CD14-positive monocyte (primary cell): ENCODE measurements at regions not wholly inside any gene's neighbourhood (a gene's known extent, or its start where the extent isn't known, plus 50 kb on each side); places are given as distances from the start of the nearest gene placed in this dataset.

Experiments
- DNase-seq, 3 donors: peaks; one replicate each; pipeline ENCODE4 v3.0.0-alpha.2; 2011 to 2022
- H2AFZ ChIP-seq: 2 replicates; pipeline ENCODE4 v1.6.0; 2012; ENCODE audit warnings: mild to moderate bottlenecking, low read depth, low read length, inconsistent platforms; ENCODE audit not compliant: insufficient read depth, poor library complexity, severe bottlenecking
- H3K27ac ChIP-seq, 2 donors: 1 replicate in 1 of 2; 2 replicates in 1 of 2; pipeline ENCODE4 v1.5.1; 2012 to 2013; ENCODE audit warnings: low read length in 2 of 2, control low read depth in 1 of 2, inconsistent platforms in 1 of 2, low read depth in 1 of 2, mild to moderate bottlenecking in 1 of 2
- H3K27me3 ChIP-seq, 2 donors: one replicate each; pipeline versions ENCODE4 v1.6.0 to v1.6.1; 2011 to 2013; ENCODE audit warnings: low read length in 2 of 2; ENCODE audit not compliant: control insufficient read depth in 2 of 2, insufficient read depth in 2 of 2
- H3K36me3 ChIP-seq, 2 donors: replicated peaks in 1 of 2; 1 replicate in 1 of 2; 2 replicates in 1 of 2; pipeline versions ENCODE4 v1.5.1 to v1.6.1; 2012 to 2013; ENCODE audit warnings: low read length in 2 of 2, control low read depth in 1 of 2, inconsistent platforms in 1 of 2, mild to moderate bottlenecking in 1 of 2; ENCODE audit not compliant: insufficient read depth in 2 of 2, control insufficient read depth in 1 of 2
- H3K4me1 ChIP-seq, 2 donors: 1 replicate in 1 of 2; 2 replicates in 1 of 2; pipeline versions ENCODE4 v1.5.1 to v1.6.1; 2012 to 2013; ENCODE audit warnings: low read length in 2 of 2, control low read depth in 1 of 2, inconsistent platforms in 1 of 2, mild to moderate bottlenecking in 1 of 2, moderate library complexity in 1 of 2; ENCODE audit not compliant: insufficient read depth in 2 of 2, control insufficient read depth in 1 of 2
- H3K4me2 ChIP-seq: replicated peaks from 2 replicates; pipeline ENCODE3; 2012; ENCODE audit warnings: low read length, moderate library complexity, mild to moderate bottlenecking; ENCODE audit not compliant: poor library complexity, severe bottlenecking; ENCODE audit errors: extremely low read depth
- H3K4me3 ChIP-seq, 3 experiments: fragments of 200-600 bp in 1 of 3; sonication (generic) in 1 of 3; replicated peaks in 1 of 3; 1 replicate in 2 of 3; 2 replicates in 1 of 3; pipeline ENCODE4 v1.5.1; 2011 to 2013; ENCODE audit warnings: low read length in 3 of 3, mild to moderate bottlenecking in 3 of 3, control low read depth in 2 of 3, low read depth in 2 of 3, inconsistent platforms in 1 of 3, moderate library complexity in 1 of 3
- H3K79me2 ChIP-seq: 2 replicates; pipeline ENCODE4 v1.6.0; 2012; ENCODE audit warnings: mild to moderate bottlenecking, control low read depth, inconsistent platforms, low read length, moderate library complexity; ENCODE audit not compliant: insufficient read depth
- H3K9ac ChIP-seq: 2 replicates; pipeline ENCODE4 v1.6.0; 2017; ENCODE audit warnings: low read length, mild to moderate bottlenecking; ENCODE audit not compliant: insufficient read depth, poor library complexity, severe bottlenecking
- H3K9me3 ChIP-seq, 2 donors: replicated peaks in 1 of 2; 1 replicate in 1 of 2; 2 replicates in 1 of 2; pipeline versions ENCODE4 v1.5.1 to v1.6.1; 2012 to 2013; ENCODE audit warnings: low read length in 2 of 2, control low read depth in 1 of 2; ENCODE audit not compliant: control insufficient read depth in 1 of 2, insufficient read depth in 1 of 2
- H4K20me1 ChIP-seq: 2 replicates; pipeline ENCODE4 v1.6.0; 2012; ENCODE audit warnings: mild to moderate bottlenecking, low read length, control low read depth, moderate library complexity; ENCODE audit not compliant: insufficient read depth
- H3K27ac Mint-ChIP-seq, 7 donors: one replicate each; pipeline ENCODE4 v1.8.0; 2020; ENCODE audit warnings: mild to moderate bottlenecking in 7 of 7, mixed read lengths in 7 of 7, moderate library complexity in 6 of 7, inconsistent platforms in 2 of 7
- H3K27me3 Mint-ChIP-seq, 3 donors: one replicate each; pipeline ENCODE4 v1.8.0; 2021 to 2022; ENCODE audit warnings: low read depth in 3 of 3, mild to moderate bottlenecking in 3 of 3, mixed read lengths in 3 of 3, moderate library complexity in 3 of 3, inconsistent platforms in 1 of 3
- H3K36me3 Mint-ChIP-seq, 2 donors: one replicate each; pipeline ENCODE4 v1.8.0; 2020; ENCODE audit warnings: mixed read lengths in 2 of 2, inconsistent platforms in 1 of 2, mild to moderate bottlenecking in 1 of 2
- H3K4me1 Mint-ChIP-seq: one replicate; pipeline ENCODE4 v1.8.0; 2020; ENCODE audit warnings: mild to moderate bottlenecking, mixed read lengths
- H3K4me3 Mint-ChIP-seq, 2 donors: one replicate each; pipeline ENCODE4 v1.8.0; 2020; ENCODE audit warnings: mild to moderate bottlenecking in 2 of 2, mixed read lengths in 2 of 2, moderate library complexity in 1 of 2
- H3K9me3 Mint-ChIP-seq, 7 donors: one replicate each; pipeline ENCODE4 v1.8.0; 2020 to 2022; ENCODE audit warnings: mixed read lengths in 7 of 7, mild to moderate bottlenecking in 6 of 7, moderate library complexity in 6 of 7, inconsistent platforms in 2 of 7
- CTCF ChIP-seq: fragments of 200-600 bp; IDR thresholded peaks from one replicate; pipeline ENCODE4 v1.8.0; 2022; ENCODE audit warnings: antibody characterized with exemption, mild to moderate bottlenecking
- WGBS: methylation state at CpG from one replicate; pipeline ENCODE4 v1.1.5; 2013; ENCODE audit warnings: missing lambda C conversion rate; ENCODE audit not compliant: insufficient coverage; 5-methylcytosine and 5-hydroxymethylcytosine counted together
- intact Hi-C, 2 donors: fragments of 100-400 bp; cut with micrococcal nuclease; formaldehyde crosslinking; loops; one replicate each; pipeline versions ENCODE4 v1.15.0 to v1.15.1; 2023

- H3K9ac ChIP-seq: no peak overlapping the region
- no peak overlapping the region for H3K27ac ChIP-seq
- intact Hi-C loops: no loop called here
- no peak overlapping the region for H3K4me2 ChIP-seq
- Mint-ChIP-seq H3K4me1 (no peaks in the 10 kb centered on the region), H3K9me3 (peaks cover 30 to 39% (median 36%) of the 10 kb centered on the region in 7 donors), H3K27me3 (peaks cover 0 to 1% (median under 1%) of the 10 kb centered on the region in 3 donors), H3K27ac (no peak overlapping the region), H3K36me3 (peaks cover 36 to 64% of the 10 kb centered on the region in 2 donors), H3K4me3 (no peak overlapping the region)
- no peak for DNase-seq
- H3K79me2 ChIP-seq: no peaks in the 10 kb centered on the region
- no peaks in the 10 kb centered on the region for H3K4me1 ChIP-seq
- H3K4me3 ChIP-seq: no peak overlapping the region
- no peak for TF ChIP-seq CTCF
- H3K27me3 ChIP-seq: no peaks in the 10 kb centered on the region
- WGBS: 96% methylated on average over 8 of the region's 8 CpGs
- peaks cover 39% of the 10 kb centered on the region for H4K20me1 ChIP-seq
- no peak overlapping the region for H2AFZ ChIP-seq
- H3K9me3 ChIP-seq: peaks cover 36 to 52% of the 10 kb centered on the region in 2 donors
- peaks cover 6 to 11% of the 10 kb centered on the region in 2 donors for H3K36me3 ChIP-seq
Observed at GRCh38 chr22:49618677-49618953, 209.1 kb downstream of the BRD1 start.

- Mint-ChIP-seq H3K4me1 (no peaks in the 10 kb centered on the region), H3K27ac (peak overlapping the region in 1 of 7 donors; percentile 70), H3K27me3 (peaks cover 0 to 2% (median 1%) of the 10 kb centered on the region in 3 donors), H3K36me3 (peaks cover 40 to 68% of the 10 kb centered on the region in 2 donors), H3K9me3 (peaks cover 35 to 44% (median 39%) of the 10 kb centered on the region in 7 donors), H3K4me3 (no peak overlapping the region)
- no peak overlapping the region for H3K4me2 ChIP-seq
- no peak overlapping the region for H3K9ac ChIP-seq
- no peak overlapping the region for H3K4me3 ChIP-seq
- H3K79me2 ChIP-seq: no peaks in the 10 kb centered on the region
- WGBS: 95% methylated on average over 18 of the region's 23 CpGs
- H3K9me3 ChIP-seq: peaks cover 41 to 56% of the 10 kb centered on the region in 2 donors
- H2AFZ ChIP-seq: no peak overlapping the region
- H3K27me3 ChIP-seq: no peaks in the 10 kb centered on the region
- intact Hi-C loops: no loop called here
- TF ChIP-seq CTCF: no peak
- H4K20me1 ChIP-seq: peaks cover 35% of the 10 kb centered on the region
- H3K27ac ChIP-seq: no peak overlapping the region
- peaks cover 11 to 12% of the 10 kb centered on the region in 2 donors for H3K36me3 ChIP-seq
- no peaks in the 10 kb centered on the region for H3K4me1 ChIP-seq
- DNase-seq: no peak
Observed at GRCh38 chr22:49617866-49618676, 209.6 kb downstream of the BRD1 start.
